OCI-LY3 (cell line): ENCODE measurements at regions not wholly inside any gene's neighbourhood (a gene's known extent, or its start where the extent isn't known, plus 50 kb on each side); places are given as distances from the start of the nearest gene placed in this dataset.

Experiments
- H2AFZ ChIP-seq: fragments of 200-600, 300-600 bp; shearing (Covaris generic); 2 replicates; pipeline ENCODE4 v1.6.0; 2014; ENCODE audit warnings: antibody characterized with exemption, low read depth, low read length
- H3K27ac ChIP-seq: fragments of 200-600, 300-600 bp; sonication (generic); 2 replicates; pipeline ENCODE4 v1.5.1; 2014; ENCODE audit warnings: mild to moderate bottlenecking, low read length, moderate library complexity, mixed read lengths
- H3K27me3 ChIP-seq: fragments of 200-600, 300-600 bp; sonication (generic); 2 replicates; pipeline ENCODE4 v1.6.1; 2014; ENCODE audit warnings: low read depth, low read length, mixed read lengths
- H3K36me3 ChIP-seq: fragments of 200-600, 300-600 bp; sonication (generic); replicated peaks from 2 replicates; pipeline ENCODE3; 2014; ENCODE audit warnings: low read depth, low read length, mixed read lengths
- H3K4me1 ChIP-seq: fragments of 300-600, 200-600 bp; sonication (generic); 2 replicates; pipeline ENCODE4 v1.6.1; 2014; ENCODE audit warnings: low read length, mixed read lengths
- H3K4me2 ChIP-seq: fragments of 200-600, 300-600 bp; sonication (generic); 2 replicates; pipeline ENCODE4 v1.6.1; 2014; ENCODE audit warnings: low read length, mixed read lengths
- H3K4me3 ChIP-seq: fragments of 300-600, 200-600 bp; sonication (generic); 2 replicates; pipeline ENCODE4 v1.5.1; 2014; ENCODE audit warnings: antibody characterized with exemption, mild to moderate bottlenecking, low read length, moderate library complexity
- H3K79me2 ChIP-seq: fragments of 300-600, 200-600 bp; shearing (Covaris generic); 2 replicates; pipeline ENCODE4 v1.6.1; 2014; ENCODE audit warnings: mild to moderate bottlenecking, low read length, mixed read lengths
- H3K9ac ChIP-seq: fragments of 300-600, 200-600 bp; shearing (Covaris generic); 2 replicates; pipeline ENCODE4 v1.6.0; 2014; ENCODE audit warnings: mild to moderate bottlenecking, low read length, moderate library complexity
- H3K9me3 ChIP-seq: fragments of 200-600, 300-600 bp; shearing (Covaris generic); 2 replicates; pipeline ENCODE4 v1.6.1; 2014; ENCODE audit warnings: low read length, mixed read lengths; ENCODE audit not compliant: insufficient read depth
- H4K20me1 ChIP-seq: fragments of 200-600, 300-600 bp; sonication (generic); 2 replicates; pipeline ENCODE4 v1.6.1; 2016; ENCODE audit warnings: low read length, mixed read lengths; ENCODE audit not compliant: insufficient read depth
- EZH2phosphoT487 ChIP-seq: fragments of 200-600 bp; shearing (Covaris generic); IDR thresholded peaks from 2 replicates; pipeline ENCODE4 v1.6.1; 2018; ENCODE audit warnings: antibody characterized with exemption, mixed run types, low read depth
- TF ChIP-seq, protein P1 (sequence below): fragments of 200-600, 300-600 bp; sonication (generic); IDR thresholded peaks from 2 replicates; pipeline ENCODE4 v1.5.1; 2014; ENCODE audit warnings: antibody characterized with exemption, low read length, low read depth

DNA sequence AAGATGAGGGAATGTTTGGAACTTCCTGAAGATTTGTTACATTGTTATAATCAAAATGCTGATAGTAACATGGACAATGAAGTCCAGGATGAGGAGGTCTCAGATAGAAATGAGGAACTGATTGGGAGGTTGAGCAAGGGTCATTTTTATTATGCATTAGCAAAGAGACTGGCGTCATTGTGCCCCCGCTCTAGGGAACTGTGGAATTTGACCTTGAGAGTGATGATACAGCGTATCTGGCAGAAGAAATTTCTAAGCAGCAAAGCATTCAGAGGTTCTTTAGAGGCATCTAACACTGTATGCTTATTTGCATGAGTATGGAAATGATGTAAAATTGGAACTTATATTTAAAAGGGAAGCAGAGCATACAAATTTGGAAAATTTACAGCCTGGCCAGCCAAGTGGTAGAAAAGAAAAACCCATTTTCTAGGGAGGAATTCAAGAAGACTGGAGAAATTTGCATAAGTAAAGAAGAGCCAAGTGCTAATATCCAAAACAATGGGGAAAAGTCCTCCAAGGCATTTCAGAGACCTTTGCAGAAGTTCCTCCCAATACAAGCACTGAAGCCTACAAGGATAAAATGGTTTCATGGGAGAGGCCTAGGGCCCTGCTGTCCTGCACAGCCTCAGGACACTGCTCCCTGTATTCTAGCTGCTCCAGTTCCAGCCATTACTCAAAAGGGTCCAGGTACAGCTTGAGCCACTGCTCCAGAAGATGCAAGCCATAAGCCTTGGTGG, 483.0 kb upstream of the NDST4 start:
- Histone ChIP-seq H3K4me3 (no peak overlapping the region), H3K9ac (no peak overlapping the region), H3K79me2 (no peaks in the 10 kb centered on the region), H3K27ac (no peak overlapping the region), H3K27me3 (no peaks in the 10 kb centered on the region), H2AFZ (no peak overlapping the region), H3K9me3 (no peaks in the 10 kb centered on the region), H4K20me1 (no peaks in the 10 kb centered on the region), H3K4me2 (no peak overlapping the region), H3K36me3 (no peaks in the 10 kb centered on the region), H3K4me1 (no peaks in the 10 kb centered on the region)
- no peak for TF ChIP-seq EZH2phosphoT487
- TF ChIP-seq, protein P1, sequence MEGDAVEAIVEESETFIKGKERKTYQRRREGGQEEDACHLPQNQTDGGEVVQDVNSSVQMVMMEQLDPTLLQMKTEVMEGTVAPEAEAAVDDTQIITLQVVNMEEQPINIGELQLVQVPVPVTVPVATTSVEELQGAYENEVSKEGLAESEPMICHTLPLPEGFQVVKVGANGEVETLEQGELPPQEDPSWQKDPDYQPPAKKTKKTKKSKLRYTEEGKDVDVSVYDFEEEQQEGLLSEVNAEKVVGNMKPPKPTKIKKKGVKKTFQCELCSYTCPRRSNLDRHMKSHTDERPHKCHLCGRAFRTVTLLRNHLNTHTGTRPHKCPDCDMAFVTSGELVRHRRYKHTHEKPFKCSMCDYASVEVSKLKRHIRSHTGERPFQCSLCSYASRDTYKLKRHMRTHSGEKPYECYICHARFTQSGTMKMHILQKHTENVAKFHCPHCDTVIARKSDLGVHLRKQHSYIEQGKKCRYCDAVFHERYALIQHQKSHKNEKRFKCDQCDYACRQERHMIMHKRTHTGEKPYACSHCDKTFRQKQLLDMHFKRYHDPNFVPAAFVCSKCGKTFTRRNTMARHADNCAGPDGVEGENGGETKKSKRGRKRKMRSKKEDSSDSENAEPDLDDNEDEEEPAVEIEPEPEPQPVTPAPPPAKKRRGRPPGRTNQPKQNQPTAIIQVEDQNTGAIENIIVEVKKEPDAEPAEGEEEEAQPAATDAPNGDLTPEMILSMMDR: no peak

DNA sequence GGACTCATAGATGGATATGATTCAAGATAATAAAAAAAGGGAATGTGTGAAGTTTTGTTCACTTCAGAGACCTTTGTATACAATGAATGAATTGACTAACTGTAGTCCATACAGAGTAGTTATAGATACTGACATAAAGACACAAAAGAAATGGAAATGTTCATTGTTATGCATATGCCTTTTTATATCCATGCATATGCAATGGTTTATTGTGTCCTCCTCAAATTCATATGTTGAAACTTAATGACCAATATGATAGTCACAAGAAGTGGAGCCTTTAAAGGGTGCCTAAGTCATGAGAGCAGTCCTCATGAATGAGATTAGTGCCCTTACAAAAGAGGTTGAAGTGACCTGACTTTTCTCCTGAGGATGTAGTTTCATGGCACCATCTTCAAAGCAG, 467.5 kb upstream of the NDST4 start:
- Histone ChIP-seq H3K79me2 (no peaks in the 10 kb centered on the region), H3K27me3 (no peaks in the 10 kb centered on the region), H3K27ac (no peak overlapping the region), H3K4me1 (no peaks in the 10 kb centered on the region), H3K9me3 (no peaks in the 10 kb centered on the region), H2AFZ (no peak overlapping the region), H3K36me3 (no peaks in the 10 kb centered on the region), H3K4me3 (no peak overlapping the region), H4K20me1 (no peaks in the 10 kb centered on the region), H3K4me2 (no peak overlapping the region), H3K9ac (no peak overlapping the region)
- TF ChIP-seq, protein P1: no peak
- TF ChIP-seq EZH2phosphoT487: no peak

DNA sequence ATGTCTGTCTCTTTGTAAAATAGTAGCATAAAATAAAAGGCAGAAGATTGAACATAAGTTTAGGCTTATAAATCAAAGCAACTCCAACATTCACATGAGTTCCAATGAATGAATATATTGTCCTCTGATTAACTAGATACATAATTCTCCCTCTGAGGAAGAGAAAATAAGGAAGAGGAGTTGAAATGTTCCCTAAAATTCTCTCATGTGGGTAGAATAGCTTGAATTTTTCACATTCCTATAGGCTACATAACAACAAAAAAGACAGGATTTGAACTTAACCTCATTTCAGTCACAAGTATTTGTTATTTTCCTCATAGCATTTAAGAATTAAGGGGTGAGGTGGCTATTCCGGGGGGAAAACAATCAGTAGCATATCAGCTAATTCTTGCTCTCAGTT, 462.4 kb upstream of the NDST4 start:
- Histone ChIP-seq H3K4me2 (no peak overlapping the region), H3K4me1 (no peaks in the 10 kb centered on the region), H3K9ac (no peak overlapping the region), H2AFZ (no peak overlapping the region), H3K27ac (no peak overlapping the region), H3K4me3 (no peak overlapping the region), H3K79me2 (no peaks in the 10 kb centered on the region), H4K20me1 (no peaks in the 10 kb centered on the region), H3K36me3 (no peaks in the 10 kb centered on the region), H3K9me3 (peaks cover 4% of the 10 kb centered on the region; the same call in 1 of the 2 replicates), H3K27me3 (no peaks in the 10 kb centered on the region)
- TF ChIP-seq, protein P1: no peak
- TF ChIP-seq EZH2phosphoT487: no peak

DNA sequence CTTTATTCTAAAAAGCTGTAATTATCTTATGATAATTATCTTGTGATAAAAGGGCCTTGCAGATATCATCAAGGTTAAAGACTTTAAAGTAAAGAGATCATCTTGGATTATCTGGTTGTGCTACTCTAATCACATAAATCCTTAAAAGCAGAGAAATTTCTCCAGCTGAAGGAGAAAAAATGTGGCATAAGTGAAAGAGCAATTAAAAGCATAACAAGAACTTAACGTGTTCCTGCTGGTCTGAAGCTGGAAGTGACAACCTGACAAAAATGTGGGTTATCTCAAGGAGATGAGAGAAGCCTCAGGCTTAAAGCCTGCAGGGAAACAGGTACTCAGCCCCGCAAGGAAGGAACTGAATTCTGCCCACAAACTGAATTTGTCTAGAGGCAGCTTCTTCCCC, 449.1 kb upstream of the NDST4 start:
- no peak overlapping the region for H3K9ac ChIP-seq
- H3K36me3 ChIP-seq: no peaks in the 10 kb centered on the region
- no peaks in the 10 kb centered on the region for H4K20me1 ChIP-seq
- H2AFZ ChIP-seq: no peak overlapping the region
- no peaks in the 10 kb centered on the region for H3K4me1 ChIP-seq
- H3K79me2 ChIP-seq: no peaks in the 10 kb centered on the region
- no peaks in the 10 kb centered on the region for H3K9me3 ChIP-seq
- H3K27me3 ChIP-seq: no peaks in the 10 kb centered on the region
- H3K27ac ChIP-seq: no peak overlapping the region
- TF ChIP-seq EZH2phosphoT487: no peak
- TF ChIP-seq, protein P1: no peak
- no peak overlapping the region for H3K4me3 ChIP-seq
- no peak overlapping the region for H3K4me2 ChIP-seq
